DOHH2 (cell line): ENCODE measurements at regions not wholly inside any gene's neighbourhood (a gene's known extent, or its start where the extent isn't known, plus 50 kb on each side); places are given as distances from the start of the nearest gene placed in this dataset.

Experiments
- EZH2phosphoT487 ChIP-seq: fragments of 200-600 bp; sonication (generic); IDR thresholded peaks from 2 replicates; pipeline ENCODE4 v1.6.1; 2017; ENCODE audit warnings: borderline replicate concordance, mild to moderate bottlenecking, antibody characterized with exemption, low read length, moderate library complexity, mixed read lengths
- TF ChIP-seq, protein P1 (sequence below): fragments of 200-600 bp; sonication (generic); IDR thresholded peaks from one replicate; pipeline ENCODE4 v1.5.1; 2014; ENCODE audit warnings: antibody characterized with exemption, mild to moderate bottlenecking, low read depth, low read length; ENCODE audit not compliant: poor library complexity, severe bottlenecking

DNA sequence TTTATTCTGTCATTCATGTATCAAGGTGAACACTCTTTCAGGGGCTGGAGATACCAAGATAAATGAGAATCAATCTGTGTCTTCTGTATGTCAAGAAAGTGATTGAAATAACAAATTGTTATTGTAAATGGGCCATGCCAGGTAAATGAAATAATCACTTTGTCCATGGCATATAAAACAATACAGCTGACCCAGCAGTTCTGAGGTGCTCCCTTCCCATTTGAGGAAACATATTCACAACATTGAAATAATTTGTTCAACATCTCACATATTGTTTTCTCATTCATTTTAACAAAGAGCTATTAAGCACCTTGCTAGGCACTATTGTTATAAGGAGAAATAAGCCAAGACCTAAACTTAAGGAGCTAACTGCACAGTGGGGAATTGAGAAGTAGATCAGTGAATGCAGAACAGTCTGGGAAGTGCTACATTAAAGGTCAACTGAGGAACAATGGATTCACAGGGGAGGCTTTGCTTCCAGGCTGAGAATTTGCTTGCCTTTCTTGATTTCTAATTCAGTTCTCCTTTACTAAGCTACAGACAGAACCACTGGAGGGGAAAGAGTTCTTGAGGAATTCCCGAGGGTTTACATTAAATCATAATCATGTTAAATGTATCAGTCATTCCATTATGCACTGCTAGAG lies 806.3 kb upstream of the ARPP21 start:
- TF ChIP-seq, protein P1, sequence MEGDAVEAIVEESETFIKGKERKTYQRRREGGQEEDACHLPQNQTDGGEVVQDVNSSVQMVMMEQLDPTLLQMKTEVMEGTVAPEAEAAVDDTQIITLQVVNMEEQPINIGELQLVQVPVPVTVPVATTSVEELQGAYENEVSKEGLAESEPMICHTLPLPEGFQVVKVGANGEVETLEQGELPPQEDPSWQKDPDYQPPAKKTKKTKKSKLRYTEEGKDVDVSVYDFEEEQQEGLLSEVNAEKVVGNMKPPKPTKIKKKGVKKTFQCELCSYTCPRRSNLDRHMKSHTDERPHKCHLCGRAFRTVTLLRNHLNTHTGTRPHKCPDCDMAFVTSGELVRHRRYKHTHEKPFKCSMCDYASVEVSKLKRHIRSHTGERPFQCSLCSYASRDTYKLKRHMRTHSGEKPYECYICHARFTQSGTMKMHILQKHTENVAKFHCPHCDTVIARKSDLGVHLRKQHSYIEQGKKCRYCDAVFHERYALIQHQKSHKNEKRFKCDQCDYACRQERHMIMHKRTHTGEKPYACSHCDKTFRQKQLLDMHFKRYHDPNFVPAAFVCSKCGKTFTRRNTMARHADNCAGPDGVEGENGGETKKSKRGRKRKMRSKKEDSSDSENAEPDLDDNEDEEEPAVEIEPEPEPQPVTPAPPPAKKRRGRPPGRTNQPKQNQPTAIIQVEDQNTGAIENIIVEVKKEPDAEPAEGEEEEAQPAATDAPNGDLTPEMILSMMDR, result no peak
- no peak for TF ChIP-seq EZH2phosphoT487
